Activated T-helper 1 cell treated with Interleukin-2 at 50 U/mL for 16 hours (primary cell): ENCODE measurements at regions not wholly inside any gene's neighbourhood (a gene's known extent, or its start where the extent isn't known, plus 50 kb on each side); places are given as distances from the start of the nearest gene placed in this dataset.

Experiments used
- DNase-seq: peaks from one replicate; pipeline ENCODE4 v3.0.0-alpha.2; 2020; ENCODE audit warnings: low read depth

GRCh38 chr1:226816576-226816975, 53.8 kb upstream of the PSEN2 start:
- no peak for DNase-seq

- DNase-seq, result no peak
Measured at GRCh38 chr1:226814751-226815537, 55.5 kb upstream of the PSEN2 start.

GRCh38 chr1:226813671-226814591, 56.5 kb upstream of the PSEN2 start:
- no peak for DNase-seq

GRCh38 chr1:226810681-226811080, 59.7 kb upstream of the PSEN2 start:
- DNase-seq, result no peak

GRCh38 chr1:226809785-226810571, 60.4 kb upstream of the PSEN2 start:
- no peak for DNase-seq

GRCh38 chr1:226808501-226808900, 61.9 kb upstream of the PSEN2 start:
- DNase-seq, result no peak

DNA sequence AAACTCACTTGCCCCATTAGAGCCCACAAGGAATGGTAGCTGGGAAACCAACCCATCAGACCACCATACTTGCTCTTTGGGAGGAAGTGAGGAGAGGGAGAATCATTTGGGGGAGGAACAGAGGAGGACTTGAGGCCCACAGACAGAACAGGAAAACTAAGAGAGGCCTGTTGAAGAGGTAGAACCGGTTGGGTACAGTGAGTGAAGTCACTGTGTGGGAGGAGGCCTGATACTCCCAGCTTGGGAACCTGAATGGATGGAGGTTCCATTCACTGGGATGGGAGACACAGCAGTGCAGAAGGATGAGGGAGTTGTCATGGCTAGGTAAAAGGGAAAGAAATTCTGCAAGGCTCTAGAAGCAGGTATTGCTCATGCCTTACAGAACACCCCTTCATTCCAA, 63.4 kb upstream of the PSEN2 start:
- no peak for DNase-seq

DNA sequence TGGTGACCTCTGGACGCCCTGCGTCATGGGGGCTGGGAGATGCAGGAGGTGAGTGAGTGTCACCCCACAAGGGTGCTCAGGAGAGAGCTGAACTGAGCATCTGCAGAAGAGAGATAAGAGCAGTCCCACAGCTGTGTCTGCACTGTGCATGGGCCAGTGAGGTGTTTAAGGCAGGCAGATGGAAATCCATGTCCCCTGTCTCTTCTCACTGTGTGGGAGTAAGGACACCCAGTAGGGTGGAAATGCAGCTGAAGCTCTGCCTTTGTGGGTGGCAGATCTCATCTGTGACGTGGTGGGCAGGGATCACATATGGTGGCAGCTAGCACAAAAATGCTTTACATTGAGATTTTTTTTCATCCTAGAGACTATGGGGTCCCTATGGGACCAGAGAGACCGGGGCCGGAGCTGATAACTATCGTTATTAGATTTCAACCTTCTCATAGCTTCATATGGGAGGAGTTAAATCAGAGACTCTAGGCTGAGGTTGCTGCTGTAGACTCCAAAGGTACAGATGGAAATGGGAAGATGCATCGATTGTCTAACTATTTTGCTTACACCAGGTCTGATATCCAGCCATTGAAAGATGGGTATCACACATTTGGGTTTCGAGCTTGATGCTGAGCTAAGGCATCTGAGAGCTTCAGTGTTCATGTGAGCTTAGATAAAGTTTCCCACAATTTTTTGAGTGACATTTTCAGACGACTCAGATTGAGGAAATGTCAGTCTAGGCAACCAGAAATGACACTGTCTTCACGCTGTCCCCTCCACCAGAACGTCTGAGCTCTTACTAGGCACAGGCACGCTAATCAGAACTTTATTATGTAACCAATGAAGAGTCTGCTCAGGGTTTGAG, 65.3 kb upstream of the PSEN2 start:
- no peak for DNase-seq

GRCh38 chr1:226800763-226801380, 61.8 kb upstream of the ITPKB start:
- no peak for DNase-seq

- no peak for DNase-seq
Measured at GRCh38 chr1:226799634-226800281, 60.7 kb upstream of the ITPKB start.

DNA sequence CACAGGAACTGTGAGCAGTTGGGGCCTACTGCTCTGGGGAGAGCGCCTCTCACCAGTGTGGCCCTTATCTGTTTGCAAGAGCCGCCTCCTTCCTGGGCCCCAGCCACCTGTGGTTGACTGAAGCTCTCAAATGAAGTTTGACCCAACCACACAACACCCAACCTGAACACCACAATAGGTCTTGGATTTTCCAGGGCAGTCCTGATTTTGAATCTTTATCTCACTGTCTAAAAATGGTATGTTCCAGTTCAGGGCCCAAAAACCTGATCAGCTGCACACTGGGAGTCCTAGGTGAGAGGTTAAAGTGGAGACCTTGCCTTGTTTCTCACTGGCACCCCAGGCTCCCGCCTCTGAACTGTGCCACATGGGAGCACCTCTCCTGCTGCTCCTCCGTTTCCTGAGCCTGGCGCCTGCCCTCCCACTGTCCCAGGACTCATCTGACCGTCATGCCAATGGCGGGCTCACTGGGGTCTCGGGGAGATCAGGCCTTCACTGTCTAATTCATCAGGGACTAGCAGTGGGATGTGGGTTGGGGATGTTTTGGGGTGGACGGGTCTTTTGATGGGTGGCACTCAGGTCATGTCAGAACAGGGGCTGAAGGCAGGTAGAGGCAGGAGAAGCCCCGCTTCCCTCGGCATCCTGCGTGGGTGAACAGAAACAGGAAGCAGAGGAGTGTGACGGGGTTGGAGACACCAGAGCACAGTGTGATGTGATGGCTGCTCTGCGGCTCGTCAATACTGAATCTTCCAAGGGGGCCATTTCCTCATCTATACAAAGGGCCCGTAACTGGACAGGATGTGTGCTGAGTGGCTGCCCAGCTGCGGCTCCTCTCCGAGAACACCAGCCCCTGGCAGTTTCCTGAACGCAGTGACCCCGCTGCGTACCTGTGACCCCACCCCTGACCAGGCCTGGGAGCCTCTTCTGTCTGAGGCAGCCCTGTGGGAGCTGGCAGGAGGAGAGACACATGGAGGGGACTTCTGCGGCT, 59.6 kb upstream of the ITPKB start:
- peak; percentile 41 for DNase-seq

DNA sequence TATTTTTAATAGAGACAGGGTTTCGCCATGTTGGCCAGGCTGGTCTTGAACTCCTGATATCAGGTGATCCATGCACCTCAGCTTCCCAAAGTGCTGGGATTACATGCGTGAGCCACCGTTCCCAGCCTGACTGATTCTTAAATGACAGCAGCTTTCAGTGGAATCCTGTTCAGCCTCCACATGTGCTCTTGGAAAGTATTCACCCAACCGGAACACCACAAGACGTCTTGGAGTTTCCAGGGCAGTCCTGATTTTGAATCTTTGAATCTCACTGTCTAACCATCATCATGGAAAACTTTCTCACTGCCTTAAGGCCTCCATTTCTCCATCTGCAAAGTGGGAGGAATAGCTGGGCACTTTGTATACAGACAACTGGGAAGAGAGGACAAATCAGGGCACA, 58.1 kb upstream of the ITPKB start:
- DNase-seq, result no peak

GRCh38 chr1:226793620-226794276, 54.7 kb upstream of the ITPKB start:
- DNase-seq, result no peak

DNA sequence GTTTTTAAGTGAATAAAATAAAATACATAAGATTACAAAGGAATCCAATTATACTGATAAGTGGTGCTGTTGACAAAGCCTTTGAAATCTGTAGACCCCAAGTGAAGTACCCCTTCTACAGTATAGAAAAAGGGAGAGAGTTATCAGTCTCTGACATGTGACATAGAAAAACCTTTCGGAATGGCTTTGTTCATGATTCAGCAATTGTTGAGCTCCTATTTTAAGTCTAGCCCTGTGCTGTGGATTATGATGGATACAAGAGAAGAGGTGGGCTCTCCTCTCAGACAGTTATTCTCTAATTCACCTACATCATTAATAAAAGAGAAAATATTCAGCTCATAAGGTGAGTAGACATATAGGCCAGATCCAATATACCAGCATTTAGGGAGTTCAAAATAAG, 53.3 kb upstream of the ITPKB start:
- DNase-seq, result no peak

GRCh38 chr1:226790545-226791181, 51.6 kb upstream of the ITPKB start:
- DNase-seq, result no peak

- no peak for DNase-seq
Measured at GRCh38 chr1:226788965-226789364, 49.9 kb upstream of the ITPKB start.
